ENCODE measurements at regions not wholly inside any gene's neighbourhood (a gene's known extent, or its start where the extent isn't known, plus 50 kb on each side); places are given as distances from the start of the nearest gene placed in this dataset.
"Not testable (repeated sequence)": the region's sequence is repeated elsewhere in the genome, so short reads cannot be mapped to it uniquely, and the experiment has no call there.

- WGBS, 3 donors = 94 to 97% (median 96%) methylated on average over 30 to 37 of the region's 40 CpGs
- H3K27ac ChIP-seq (ENCODE audit: low read depth, low read length) = not testable (repeated sequence)
Observed at GRCh38 chr3:75288972-75289574, 375.1 kb upstream of the FRG2C start.

GRCh38 chr3:75294124-75294523 is 370.0 kb upstream of the FRG2C start:
- WGBS, 3 donors = 4 to 16% (median 13%) methylated on average over 4 of the region's 4 CpGs
- H3K27ac ChIP-seq (ENCODE audit: low read depth, low read length) = no peak overlapping the region

GRCh38 chr3:75295013-75295412 is 369.1 kb upstream of the FRG2C start:
- H3K27ac ChIP-seq (ENCODE audit: low read depth, low read length) = no peak overlapping the region
- WGBS, 3 donors = 38 to 86% (median 73%) methylated on average over 7 of the region's 7 CpGs

GRCh38 chr3:75296858-75297257 is 367.3 kb upstream of the FRG2C start:
- H3K27ac ChIP-seq (ENCODE audit: low read depth, low read length) = no peak overlapping the region
- WGBS, 3 donors = 52 to 82% (median 60%) methylated on average over 3 of the region's 3 CpGs

GRCh38 chr3:75300606-75301005 is 363.5 kb upstream of the FRG2C start:
- WGBS, 3 donors = 62 to 78% (median 70%) methylated on average over 3 of the region's 3 CpGs
- H3K27ac ChIP-seq (ENCODE audit: low read depth, low read length) = no peak overlapping the region

- WGBS, 3 donors = 16 to 48% (median 42%) methylated on average over 1 of the region's 1 CpG
Observed at GRCh38 chr3:75301050-75301449, 363.1 kb upstream of the FRG2C start.

GRCh38 chr3:75303741-75304140 is 360.4 kb upstream of the FRG2C start:
- 40 to 75% (median 73%) methylated on average over 5 of the region's 5 CpGs for WGBS, 3 donors
- H3K27ac ChIP-seq (ENCODE audit: low read depth, low read length) = no peak overlapping the region

More at GRCh38 chr3:75301050-75301449, 363.1 kb upstream of the FRG2C start:
- H3K27ac ChIP-seq (ENCODE audit: low read depth, low read length) = not testable (repeated sequence)

GRCh38 chr3:75305901-75306300 is 358.2 kb upstream of the FRG2C start:
- no peak overlapping the region for H3K27ac ChIP-seq (ENCODE audit: low read depth, low read length)
- 95 to 96% (median 95%) methylated on average over 4 of the region's 4 CpGs for WGBS, 3 donors

- 91 to 97% (median 91%) methylated on average over 3 of the region's 3 CpGs for WGBS, 3 donors
- H3K27ac ChIP-seq (ENCODE audit: low read depth, low read length) = not testable (repeated sequence)
Observed at GRCh38 chr3:75311306-75311705, 352.8 kb upstream of the FRG2C start.

GRCh38 chr3:75312469-75312868 is 351.7 kb upstream of the FRG2C start:
- WGBS, 3 donors = 50 to 78% (median 78%) methylated on average over 3 of the region's 3 CpGs
- H3K27ac ChIP-seq (ENCODE audit: low read depth, low read length) = not testable (repeated sequence)

- not testable (repeated sequence) for H3K27ac ChIP-seq (ENCODE audit: low read depth, low read length)
- 76 to 86% (median 85%) methylated on average over 1 of the region's 1 CpG for WGBS, 3 donors
Observed at GRCh38 chr3:75319776-75320175, 344.4 kb upstream of the FRG2C start.

GRCh38 chr3:75320369-75320768 is 343.8 kb upstream of the FRG2C start:
- no peak overlapping the region for H3K27ac ChIP-seq (ENCODE audit: low read depth, low read length)
- 78 to 95% (median 88%) methylated on average over 4 of the region's 4 CpGs for WGBS, 3 donors

- no peak overlapping the region for H3K27ac ChIP-seq (ENCODE audit: low read depth, low read length)
- WGBS, 3 donors = 94 to 100% (median 98%) methylated on average over 3 of the region's 3 CpGs
Observed at GRCh38 chr3:75321060-75321459, 343.1 kb upstream of the FRG2C start.

- H3K27ac ChIP-seq (ENCODE audit: low read depth, low read length) = not testable (repeated sequence)
- 55 to 76% (median 58%) methylated on average over 2 of the region's 2 CpGs for WGBS, 3 donors
Observed at GRCh38 chr3:75323936-75324335, 340.2 kb upstream of the FRG2C start.

GRCh38 chr3:75325716-75326115 is 338.4 kb upstream of the FRG2C start:
- no peak overlapping the region for H3K27ac ChIP-seq (ENCODE audit: low read depth, low read length)
- 64 to 87% (median 85%) methylated on average over 2 of the region's 2 CpGs for WGBS, 3 donors

GRCh38 chr3:75327453-75327852 is 336.7 kb upstream of the FRG2C start:
- no peak overlapping the region for H3K27ac ChIP-seq (ENCODE audit: low read depth, low read length)
- WGBS, 3 donors = 49 to 78% (median 78%) methylated on average over 7 to 9 of the region's 9 CpGs

- H3K27ac ChIP-seq (ENCODE audit: low read depth, low read length) = no peak overlapping the region
- 30 to 75% (median 62%) methylated on average over 4 of the region's 4 CpGs for WGBS, 3 donors
Observed at GRCh38 chr3:75329476-75330097, 334.5 kb upstream of the FRG2C start.

- not testable (repeated sequence) for H3K27ac ChIP-seq (ENCODE audit: low read depth, low read length)
Observed at GRCh38 chr3:75330446-75330845, 333.7 kb upstream of the FRG2C start.

GRCh38 chr3:75332090-75332489 is 332.0 kb upstream of the FRG2C start:
- WGBS, 3 donors = 90 to 93% (median 92%) methylated on average over 1 of the region's 1 CpG

GRCh38 chr3:75332794-75333193 is 331.3 kb upstream of the FRG2C start:
- H3K27ac ChIP-seq (ENCODE audit: low read depth, low read length) = no peak overlapping the region
- 22 to 55% (median 37%) methylated on average over 2 of the region's 2 CpGs for WGBS, 3 donors

More at GRCh38 chr3:75332090-75332489, 332.0 kb upstream of the FRG2C start:
- H3K27ac ChIP-seq (ENCODE audit: low read depth, low read length) = not testable (repeated sequence)
